HUES48 (cell line): ENCODE measurements at regions not wholly inside any gene's neighbourhood (a gene's known extent, or its start where the extent isn't known, plus 50 kb on each side); places are given as distances from the start of the nearest gene placed in this dataset.
"Not testable (repeated sequence)": the region's sequence is repeated elsewhere in the genome, so short reads cannot be mapped to it uniquely, and the experiment has no call there.

Source experiments
- H3K27ac ChIP-seq: one replicate; pipeline ENCODE4 v1.7.0; 2013; ENCODE audit warnings: low read depth, low read length, inconsistent platforms
- H3K27me3 ChIP-seq: 2 replicates; pipeline ENCODE4 v1.6.1; 2013; ENCODE audit warnings: mild to moderate bottlenecking, low read length; ENCODE audit not compliant: control insufficient read depth, insufficient read depth
- H3K36me3 ChIP-seq: 2 replicates; pipeline ENCODE4 v1.6.1; 2013; ENCODE audit warnings: low read length; ENCODE audit not compliant: control insufficient read depth, insufficient read depth
- H3K4me1 ChIP-seq: 2 replicates; pipeline ENCODE4 v1.6.1; 2013; ENCODE audit warnings: mild to moderate bottlenecking, low read length; ENCODE audit not compliant: control insufficient read depth, insufficient read depth
- H3K4me3 ChIP-seq: 2 replicates; pipeline ENCODE4 v1.5.1; 2013; ENCODE audit warnings: mild to moderate bottlenecking, low read depth, low read length
- H3K9ac ChIP-seq: 2 replicates; pipeline ENCODE4 v1.6.1; 2013; ENCODE audit warnings: mild to moderate bottlenecking, low read depth, low read length, moderate library complexity
- H3K9me3 ChIP-seq: 2 replicates; pipeline ENCODE4 v1.6.1; 2013; ENCODE audit warnings: low read length; ENCODE audit not compliant: control insufficient read depth, insufficient read depth

GRCh38 chr20:41696428-41696827 is 78.3 kb upstream of the CHD6 start:
- Histone ChIP-seq H3K9ac (no peak overlapping the region), H3K27me3 (no peaks in the 10 kb centered on the region), H3K9me3 (no peaks in the 10 kb centered on the region), H3K36me3 (no peaks in the 10 kb centered on the region), H3K4me3 (no peak overlapping the region), H3K27ac (no peak overlapping the region), H3K4me1 (peaks cover 13% of the 10 kb centered on the region)

- no peak overlapping the region for H3K9ac ChIP-seq
- H3K36me3 ChIP-seq, result no peaks in the 10 kb centered on the region
- H3K27me3 ChIP-seq, result no peaks in the 10 kb centered on the region
- no peak overlapping the region for H3K4me3 ChIP-seq
- H3K4me1 ChIP-seq, result peaks cover 22% of the 10 kb centered on the region
- H3K27ac ChIP-seq, result no peak overlapping the region
- no peaks in the 10 kb centered on the region for H3K9me3 ChIP-seq
Observed at GRCh38 chr20:41694796-41695195, 76.6 kb upstream of the CHD6 start.

GRCh38 chr20:41693136-41693979 is 75.2 kb upstream of the CHD6 start:
- Histone ChIP-seq H3K27me3 (no peaks in the 10 kb centered on the region), H3K36me3 (no peaks in the 10 kb centered on the region), H3K27ac (peak overlapping the region; percentile 88), H3K4me3 (peak overlapping the region; percentile 89), H3K9ac (peak overlapping the region; percentile 73), H3K4me1 (peaks cover 22% of the 10 kb centered on the region), H3K9me3 (no peaks in the 10 kb centered on the region)

- Histone ChIP-seq H3K9ac (peak overlapping the region; percentile 73), H3K9me3 (no peaks in the 10 kb centered on the region), H3K27me3 (no peaks in the 10 kb centered on the region), H3K27ac (peak overlapping the region; percentile 88), H3K36me3 (no peaks in the 10 kb centered on the region), H3K4me1 (peaks cover 22% of the 10 kb centered on the region), H3K4me3 (peak overlapping the region; percentile 89)
Observed at GRCh38 chr20:41692479-41693135, 74.4 kb upstream of the CHD6 start.

- no peak overlapping the region for H3K9ac ChIP-seq
- no peaks in the 10 kb centered on the region for H3K27me3 ChIP-seq
- H3K27ac ChIP-seq, result no peak overlapping the region
- no peak overlapping the region for H3K4me3 ChIP-seq
- no peaks in the 10 kb centered on the region for H3K9me3 ChIP-seq
- no peaks in the 10 kb centered on the region for H3K36me3 ChIP-seq
- H3K4me1 ChIP-seq, result peaks cover 19% of the 10 kb centered on the region
Observed at GRCh38 chr20:41691443-41691842, 73.3 kb upstream of the CHD6 start.

- Histone ChIP-seq H3K27ac (no peak overlapping the region), H3K9ac (no peak overlapping the region), H3K4me1 (peaks cover 19% of the 10 kb centered on the region), H3K9me3 (no peaks in the 10 kb centered on the region), H3K4me3 (no peak overlapping the region), H3K36me3 (no peaks in the 10 kb centered on the region), H3K27me3 (no peaks in the 10 kb centered on the region)
Observed at GRCh38 chr20:41690702-41691101, 72.5 kb upstream of the CHD6 start.

- Histone ChIP-seq H3K27ac (no peak overlapping the region), H3K4me3 (no peak overlapping the region), H3K9me3 (no peaks in the 10 kb centered on the region), H3K4me1 (peaks cover 10% of the 10 kb centered on the region; the same call in 1 of the 2 replicates), H3K36me3 (no peaks in the 10 kb centered on the region), H3K27me3 (no peaks in the 10 kb centered on the region), H3K9ac (no peak overlapping the region)
Observed at GRCh38 chr20:41686961-41687360, 68.8 kb upstream of the CHD6 start.

- H3K4me3 ChIP-seq, H3K9me3 ChIP-seq, H3K4me1 ChIP-seq, H3K9ac ChIP-seq, H3K36me3 ChIP-seq, H3K27ac ChIP-seq, H3K27me3 ChIP-seq: not testable (repeated sequence)
Observed at GRCh38 chr20:41685145-41685544, 67.0 kb upstream of the CHD6 start.

GRCh38 chr20:41678799-41679198 is 60.6 kb upstream of the CHD6 start:
- H3K4me1 ChIP-seq, result no peaks in the 10 kb centered on the region
- H3K36me3 ChIP-seq, result no peaks in the 10 kb centered on the region
- no peaks in the 10 kb centered on the region for H3K27me3 ChIP-seq
- no peak overlapping the region for H3K27ac ChIP-seq
- H3K9ac ChIP-seq, result no peak overlapping the region
- no peak overlapping the region for H3K4me3 ChIP-seq
- no peaks in the 10 kb centered on the region for H3K9me3 ChIP-seq

GRCh38 chr20:41672282-41672681 is 54.1 kb upstream of the CHD6 start:
- H3K9me3 ChIP-seq, result no peaks in the 10 kb centered on the region
- H3K36me3 ChIP-seq, result no peaks in the 10 kb centered on the region
- no peaks in the 10 kb centered on the region for H3K27me3 ChIP-seq
- H3K9ac ChIP-seq, result no peak overlapping the region
- no peak overlapping the region for H3K4me3 ChIP-seq
- no peak overlapping the region for H3K27ac ChIP-seq
- H3K4me1 ChIP-seq, result peaks cover 3% of the 10 kb centered on the region; the same call in 1 of the 2 replicates

- Histone ChIP-seq H3K4me1 (peaks cover 3% of the 10 kb centered on the region; the same call in 1 of the 2 replicates), H3K36me3 (no peaks in the 10 kb centered on the region), H3K9ac (no peak overlapping the region), H3K4me3 (no peak overlapping the region), H3K9me3 (no peaks in the 10 kb centered on the region), H3K27ac (no peak overlapping the region), H3K27me3 (no peaks in the 10 kb centered on the region)
Observed at GRCh38 chr20:41671143-41671542, 53.0 kb upstream of the CHD6 start.
